H1 (cell line): ENCODE measurements at regions not wholly inside any gene's neighbourhood (a gene's known extent, or its start where the extent isn't known, plus 50 kb on each side); places are given as distances from the start of the nearest gene placed in this dataset.

Experiments
- ATF2 ChIP-seq: IDR thresholded peaks from 2 replicates; pipeline ENCODE4 v1.6.1; 2012; ENCODE audit warnings: low read length, inconsistent platforms
- ATF3 ChIP-seq: IDR thresholded peaks from 2 replicates; pipeline ENCODE4 v1.6.1; 2011; ENCODE audit warnings: low read depth, mild to moderate bottlenecking, low read length; ENCODE audit not compliant: insufficient read depth
- BRCA1 ChIP-seq: IDR thresholded peaks from 2 replicates; pipeline ENCODE4 v1.6.1; 2012; ENCODE audit warnings: low read depth, low read length, improper control_type of control experiment
- CTCF ChIP-seq, 3 experiments: IDR thresholded peaks; 1 replicate in 2 of 3; 2 replicates in 1 of 3; pipeline versions ENCODE4 v1.5.1 to v1.6.1; 2011; ENCODE audit warnings: low read length in 3 of 3, mild to moderate bottlenecking in 3 of 3, inconsistent platforms in 2 of 3, low read depth in 1 of 3, moderate library complexity in 1 of 3; ENCODE audit not compliant: insufficient read depth in 1 of 3; ENCODE audit errors: control extremely low read depth in 1 of 3
- EP300 ChIP-seq, 2 experiments: IDR thresholded peaks; 1 replicate in 1 of 2; 2 replicates in 1 of 2; pipeline ENCODE4 v1.6.1; 2011 to 2012; ENCODE audit warnings: low read depth in 2 of 2, low read length in 2 of 2, mild to moderate bottlenecking in 2 of 2, borderline replicate concordance in 1 of 2, inconsistent platforms in 1 of 2, moderate library complexity in 1 of 2
- EZH2 ChIP-seq: fragments of 200-600 bp; sonication (generic); IDR thresholded peaks from 2 replicates; pipeline ENCODE4 v1.7.1; 2012; ENCODE audit warnings: low read depth, mild to moderate bottlenecking, moderate library complexity, low read length, inconsistent platforms; ENCODE audit not compliant: severe bottlenecking
- GTF2F1 ChIP-seq: IDR thresholded peaks from 2 replicates; pipeline ENCODE4 v1.6.1; 2012; ENCODE audit warnings: low read depth, low read length, improper control_type of control experiment, borderline replicate concordance
- JUN ChIP-seq: IDR thresholded peaks from 2 replicates; pipeline ENCODE4 v1.6.1; 2011; ENCODE audit warnings: low read depth, mild to moderate bottlenecking, improper control_type of control experiment, low read length
- POLR2A ChIP-seq, 2 experiments: IDR thresholded peaks; 1 replicate in 1 of 2; 2 replicates in 1 of 2; pipeline ENCODE4 v1.6.1; 2011; ENCODE audit warnings: low read depth in 2 of 2, low read length in 2 of 2, mild to moderate bottlenecking in 2 of 2; ENCODE audit errors: control extremely low read depth in 1 of 2
- POLR2AphosphoS5 ChIP-seq: IDR thresholded peaks from 2 replicates; pipeline ENCODE4 v1.6.1; 2011; ENCODE audit warnings: low read depth, low read length
- RFX5 ChIP-seq: IDR thresholded peaks from 2 replicates; pipeline ENCODE4 v1.6.1; 2011; ENCODE audit warnings: low read depth, low read length, improper control_type of control experiment, borderline replicate concordance
- SIN3A ChIP-seq, 2 experiments: IDR thresholded peaks in 1 of 2; conservative IDR thresholded peaks in 1 of 2; 2 replicates each; pipeline ENCODE4 v1.6.1; 2011 to 2012; ENCODE audit warnings: low read length in 2 of 2, improper control_type of control experiment in 1 of 2, low read depth in 1 of 2, mild to moderate bottlenecking in 1 of 2
- TAF7 ChIP-seq: optimal IDR thresholded peaks from 2 replicates; pipeline ENCODE3; 2011; ENCODE audit warnings: low read depth, mild to moderate bottlenecking, inconsistent platforms, low read length, moderate library complexity, borderline replicate concordance
- YY1 ChIP-seq: IDR thresholded peaks from 2 replicates; pipeline ENCODE4 v1.6.1; 2011; ENCODE audit warnings: low read depth, mild to moderate bottlenecking, low read length

- TF ChIP-seq POLR2AphosphoS5 (no peak), CTCF (IDR thresholded peaks at IDR 0.05; ENCODE audit: control extremely low read depth in 1 of 3, insufficient read depth in 1 of 3, low read depth in 1 of 3, low read length in 3 of 3) (no peak), EP300 (IDR thresholded peaks at IDR 0.05; ENCODE audit: borderline replicate concordance in 1 of 2, low read depth in 2 of 2, low read length in 2 of 2) (no peak), BRCA1 (no peak), JUN (no peak), RFX5 (no peak), TAF7 (no peak), POLR2A (IDR thresholded peaks at IDR 0.05; ENCODE audit: control extremely low read depth in 1 of 2, low read depth in 2 of 2, low read length in 2 of 2) (no peak), YY1 (no peak), ATF2 (no peak), ATF3 (no peak), EZH2 (no peak), SIN3A (conservative IDR thresholded peaks at IDR 0.05 in 1 of 2, IDR thresholded peaks at IDR 0.05 in 1 of 2; ENCODE audit: low read depth in 1 of 2, low read length in 2 of 2) (no peak), GTF2F1 (no peak)
These were observed 103.3 kb upstream of the NFE2L3 start for GRCh38 chr7:26048663-26049062.
